ENCODE measurements at regions not wholly inside any gene's neighbourhood (a gene's known extent, or its start where the extent isn't known, plus 50 kb on each side); places are given as distances from the start of the nearest gene placed in this dataset.

- Histone ChIP-seq H3K27ac (ENCODE audit: insufficient read depth, low read length, poor library complexity, severe bottlenecking) (no peak overlapping the region), H3K9me3 (ENCODE audit: control insufficient read depth in 2 of 2, low read length in 2 of 2) (no peaks in the 10 kb centered on the region), H3K4me3 (ENCODE audit: low read depth, low read length) (no peak overlapping the region), H3K27me3 (ENCODE audit: control insufficient read depth, insufficient read depth, low read length) (no peaks in the 10 kb centered on the region), H3K36me3 (ENCODE audit: control insufficient read depth, insufficient read depth, low read length) (no peaks in the 10 kb centered on the region), H3K4me1 (ENCODE audit: control insufficient read depth, insufficient read depth, low read length, poor library complexity, severe bottlenecking) (no peaks in the 10 kb centered on the region)
- Mint-ChIP-seq H3K4me1 (peaks cover 0 to 8% (median under 1%) of the 10 kb centered on the region in 4 donors), H3K4me3 (no peak overlapping the region), H3K36me3 (no peaks in the 10 kb centered on the region), H3K9me3 (peaks cover 0 to 2% (median 0%) of the 10 kb centered on the region in 7 donors), H3K27me3 (peaks cover 4% of the 10 kb centered on the region), H3K27ac (peak overlapping the region in 2 of 3 donors; percentile 11 to 45)
- ATAC-seq (ENCODE audit: low read depth in 2 of 2) (no peak), DNase-seq (no peak)
Measured at GRCh38 chr10:28354511-28354910, 51.6 kb upstream of the MPP7 start.

GRCh38 chr10:28355376-28355775, 52.5 kb upstream of the MPP7 start:
- H3K9me3 Mint-ChIP-seq: peaks cover 0 to 2% (median 0%) of the 10 kb centered on the region in 7 donors
- Histone ChIP-seq H3K4me3 (ENCODE audit: low read depth, low read length) (no peak overlapping the region), H3K27me3 (ENCODE audit: control insufficient read depth, insufficient read depth, low read length) (no peaks in the 10 kb centered on the region), H3K9me3 (ENCODE audit: control insufficient read depth in 2 of 2, low read length in 2 of 2) (no peaks in the 10 kb centered on the region), H3K36me3 (ENCODE audit: control insufficient read depth, insufficient read depth, low read length) (no peaks in the 10 kb centered on the region), H3K4me1 (ENCODE audit: control insufficient read depth, insufficient read depth, low read length, poor library complexity, severe bottlenecking) (no peaks in the 10 kb centered on the region), H3K27ac (ENCODE audit: insufficient read depth, low read length, poor library complexity, severe bottlenecking) (no peak overlapping the region)
- H3K27me3 Mint-ChIP-seq: peaks cover 4% of the 10 kb centered on the region
- no peak overlapping the region for H3K27ac Mint-ChIP-seq
- H3K4me3 Mint-ChIP-seq: no peak overlapping the region
- H3K36me3 Mint-ChIP-seq: no peaks in the 10 kb centered on the region
- peaks cover 0 to 8% (median under 1%) of the 10 kb centered on the region in 4 donors for H3K4me1 Mint-ChIP-seq
- no peak for DNase-seq
- ATAC-seq (ENCODE audit: low read depth in 2 of 2): no peak

GRCh38 chr10:28359334-28359733, 56.5 kb upstream of the MPP7 start:
- Histone ChIP-seq H3K9me3 (ENCODE audit: control insufficient read depth in 2 of 2, low read length in 2 of 2) (no peaks in the 10 kb centered on the region), H3K36me3 (ENCODE audit: control insufficient read depth, insufficient read depth, low read length) (no peaks in the 10 kb centered on the region), H3K4me1 (ENCODE audit: control insufficient read depth, insufficient read depth, low read length, poor library complexity, severe bottlenecking) (no peaks in the 10 kb centered on the region), H3K27ac (ENCODE audit: insufficient read depth, low read length, poor library complexity, severe bottlenecking) (no peak overlapping the region), H3K27me3 (ENCODE audit: control insufficient read depth, insufficient read depth, low read length) (no peaks in the 10 kb centered on the region), H3K4me3 (ENCODE audit: low read depth, low read length) (no peak overlapping the region)
- Mint-ChIP-seq H3K27me3 (no peaks in the 10 kb centered on the region), H3K4me3 (no peak overlapping the region), H3K4me1 (peaks cover 0 to 16% (median 0%) of the 10 kb centered on the region in 4 donors), H3K9me3 (no peaks in the 10 kb centered on the region), H3K27ac (no peak overlapping the region), H3K36me3 (no peaks in the 10 kb centered on the region)
- DNase-seq: no peak
- no peak for ATAC-seq (ENCODE audit: low read depth in 2 of 2)

DNA sequence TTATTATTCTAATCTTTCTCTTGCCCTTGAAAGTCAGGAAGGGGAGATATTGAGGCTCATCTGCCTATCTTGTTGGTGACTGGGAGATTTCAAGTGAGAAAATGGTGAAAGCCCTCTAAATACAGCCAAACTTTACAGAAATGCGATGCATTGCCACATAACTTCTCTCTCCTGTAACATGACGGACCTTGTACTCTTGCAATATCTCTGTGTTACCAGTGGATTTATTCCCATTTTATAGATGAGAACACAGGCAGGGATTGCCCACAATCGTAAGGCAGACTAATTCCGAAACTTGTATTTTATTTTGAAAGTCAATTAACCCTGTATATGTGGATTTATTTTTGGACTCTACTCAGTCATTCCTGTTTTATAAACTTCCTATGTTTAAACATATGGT, 57.3 kb upstream of the MPP7 start:
- H3K27me3 Mint-ChIP-seq: no peaks in the 10 kb centered on the region
- peaks cover 0 to 21% (median under 1%) of the 10 kb centered on the region in 4 donors for H3K4me1 Mint-ChIP-seq
- H3K4me1 ChIP-seq (ENCODE audit: control insufficient read depth, insufficient read depth, low read length, poor library complexity, severe bottlenecking): peaks cover under 1% of the 10 kb centered on the region
- no peak overlapping the region for H3K27ac Mint-ChIP-seq
- H3K36me3 Mint-ChIP-seq: no peaks in the 10 kb centered on the region
- H3K36me3 ChIP-seq (ENCODE audit: control insufficient read depth, insufficient read depth, low read length): no peaks in the 10 kb centered on the region
- no peaks in the 10 kb centered on the region for H3K9me3 ChIP-seq (ENCODE audit: control insufficient read depth in 2 of 2, low read length in 2 of 2)
- H3K27ac ChIP-seq (ENCODE audit: insufficient read depth, low read length, poor library complexity, severe bottlenecking): no peak overlapping the region
- no peak for ATAC-seq (ENCODE audit: low read depth in 2 of 2)
- DNase-seq: no peak
- no peak overlapping the region for H3K4me3 ChIP-seq (ENCODE audit: low read depth, low read length)
- H3K4me3 Mint-ChIP-seq: no peak overlapping the region
- H3K9me3 Mint-ChIP-seq: no peaks in the 10 kb centered on the region
- H3K27me3 ChIP-seq (ENCODE audit: control insufficient read depth, insufficient read depth, low read length): no peaks in the 10 kb centered on the region

DNA sequence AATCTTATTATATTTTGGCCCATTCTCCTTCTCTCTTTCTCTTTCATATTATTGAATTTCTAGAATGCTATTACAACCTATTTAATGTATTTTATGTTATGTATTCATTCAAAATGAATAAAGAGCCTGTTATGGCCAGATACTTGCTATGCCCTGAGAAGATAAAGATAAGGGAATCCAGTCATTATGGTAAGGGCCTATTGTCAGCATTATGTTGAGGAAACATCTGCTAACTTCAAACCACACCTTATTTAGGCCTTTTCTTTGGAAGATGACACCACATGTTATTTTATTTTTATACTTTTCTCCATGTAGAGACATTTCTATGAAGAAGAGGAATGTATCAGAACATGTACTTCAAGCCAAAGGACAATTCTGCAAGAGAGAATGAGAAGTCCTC, 60.5 kb upstream of the MPP7 start:
- ATAC-seq (ENCODE audit: low read depth in 2 of 2) (no peak), DNase-seq (no peak)
- peaks cover 4 to 49% (median 18%) of the 10 kb centered on the region in 4 donors for H3K4me1 Mint-ChIP-seq
- H3K4me3 ChIP-seq (ENCODE audit: low read depth, low read length): no peak overlapping the region
- no peak overlapping the region for H3K4me3 Mint-ChIP-seq
- H3K36me3 Mint-ChIP-seq: no peaks in the 10 kb centered on the region
- H3K4me1 ChIP-seq (ENCODE audit: control insufficient read depth, insufficient read depth, low read length, poor library complexity, severe bottlenecking): peaks cover 32% of the 10 kb centered on the region
- H3K27me3 ChIP-seq (ENCODE audit: control insufficient read depth, insufficient read depth, low read length): no peaks in the 10 kb centered on the region
- no peak overlapping the region for H3K27ac ChIP-seq (ENCODE audit: insufficient read depth, low read length, poor library complexity, severe bottlenecking)
- H3K9me3 ChIP-seq (ENCODE audit: control insufficient read depth in 2 of 2, low read length in 2 of 2): no peaks in the 10 kb centered on the region
- H3K9me3 Mint-ChIP-seq: peaks cover 0 to 1% (median 0%) of the 10 kb centered on the region in 7 donors
- no peaks in the 10 kb centered on the region for H3K27me3 Mint-ChIP-seq
- no peaks in the 10 kb centered on the region for H3K36me3 ChIP-seq (ENCODE audit: control insufficient read depth, insufficient read depth, low read length)
- H3K27ac Mint-ChIP-seq: peak overlapping the region in 2 of 3 donors; percentile 79 to 92

DNA sequence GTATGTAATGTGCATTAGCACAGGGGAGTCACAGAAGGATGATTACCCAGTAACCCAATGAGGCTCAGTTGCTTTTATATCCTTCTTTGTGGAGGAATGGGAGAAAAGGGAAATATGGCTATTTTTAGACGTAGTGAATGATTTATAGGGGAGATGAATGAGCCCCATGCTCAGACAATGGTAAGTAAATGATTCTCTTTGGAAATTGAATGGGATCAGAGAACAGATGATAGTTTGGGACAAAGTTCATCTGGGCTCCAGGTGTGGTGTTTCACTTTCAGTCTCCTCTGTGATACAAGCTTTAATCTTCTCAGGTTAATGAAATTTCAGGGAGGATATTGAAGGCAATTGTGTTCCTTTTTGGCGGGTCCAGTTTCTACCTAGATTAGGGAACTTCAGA, 63.0 kb upstream of the MPP7 start:
- H3K36me3 ChIP-seq (ENCODE audit: control insufficient read depth, insufficient read depth, low read length): no peaks in the 10 kb centered on the region
- no peaks in the 10 kb centered on the region for H3K27me3 ChIP-seq (ENCODE audit: control insufficient read depth, insufficient read depth, low read length)
- peak overlapping the region; percentile 81 for H3K27ac ChIP-seq (ENCODE audit: insufficient read depth, low read length, poor library complexity, severe bottlenecking)
- Mint-ChIP-seq H3K27ac (peak overlapping the region; percentile 72 to 96 (median 89)), H3K9me3 (peaks cover 0 to 3% (median 0%) of the 10 kb centered on the region in 7 donors), H3K27me3 (no peaks in the 10 kb centered on the region), H3K4me3 (peak overlapping the region in 3 of 4 donors; percentile 17 to 81 (median 71)), H3K4me1 (peaks cover 5 to 61% (median 24%) of the 10 kb centered on the region in 4 donors), H3K36me3 (no peaks in the 10 kb centered on the region)
- peaks cover 43% of the 10 kb centered on the region for H3K4me1 ChIP-seq (ENCODE audit: control insufficient read depth, insufficient read depth, low read length, poor library complexity, severe bottlenecking)
- DNase-seq (no peak), ATAC-seq (ENCODE audit: low read depth in 2 of 2) (no peak)
- no peaks in the 10 kb centered on the region for H3K9me3 ChIP-seq (ENCODE audit: control insufficient read depth in 2 of 2, low read length in 2 of 2)
- H3K4me3 ChIP-seq (ENCODE audit: low read depth, low read length): no peak overlapping the region

- Histone ChIP-seq H3K4me3 (ENCODE audit: low read depth, low read length) (no peak overlapping the region), H3K9me3 (ENCODE audit: control insufficient read depth in 2 of 2, low read length in 2 of 2) (no peaks in the 10 kb centered on the region), H3K27ac (ENCODE audit: insufficient read depth, low read length, poor library complexity, severe bottlenecking) (peak overlapping the region; percentile 81), H3K4me1 (ENCODE audit: control insufficient read depth, insufficient read depth, low read length, poor library complexity, severe bottlenecking) (peaks cover 43% of the 10 kb centered on the region), H3K27me3 (ENCODE audit: control insufficient read depth, insufficient read depth, low read length) (no peaks in the 10 kb centered on the region), H3K36me3 (ENCODE audit: control insufficient read depth, insufficient read depth, low read length) (no peaks in the 10 kb centered on the region)
- H3K9me3 Mint-ChIP-seq: peaks cover 0 to 3% (median 0%) of the 10 kb centered on the region in 7 donors
- no peak overlapping the region for H3K4me3 Mint-ChIP-seq
- peak overlapping the region; percentile 82 to 97 (median 89) for H3K27ac Mint-ChIP-seq
- ATAC-seq (ENCODE audit: low read depth in 2 of 2): no peak
- H3K36me3 Mint-ChIP-seq: no peaks in the 10 kb centered on the region
- DNase-seq: no peak
- no peaks in the 10 kb centered on the region for H3K27me3 Mint-ChIP-seq
- peaks cover 5 to 62% (median 24%) of the 10 kb centered on the region in 4 donors for H3K4me1 Mint-ChIP-seq
Measured at GRCh38 chr10:28366994-28367393, 64.1 kb upstream of the MPP7 start.

DNA sequence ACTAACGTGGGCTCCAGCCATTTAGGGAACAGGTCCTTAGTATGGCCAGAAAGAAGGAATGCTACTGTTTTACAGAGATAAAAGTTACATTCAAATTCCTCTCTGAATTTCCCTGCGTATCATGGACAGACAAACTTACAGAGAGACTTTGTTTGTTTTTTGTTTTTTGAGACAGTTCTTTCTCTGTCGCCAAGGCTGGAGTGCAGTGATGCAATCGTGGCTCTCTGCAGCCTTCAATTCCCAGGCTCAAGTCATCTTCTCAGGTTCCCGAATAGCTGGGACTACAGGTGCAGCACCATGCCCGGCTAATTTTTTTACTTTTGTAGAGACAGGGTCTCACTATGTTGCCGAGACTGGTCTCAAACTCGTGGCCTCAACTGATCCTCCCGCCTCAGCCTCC, 64.5 kb upstream of the MPP7 start:
- Mint-ChIP-seq H3K27ac (peak overlapping the region; percentile 89 to 97 (median 90)), H3K9me3 (peaks cover 0 to 3% (median 0%) of the 10 kb centered on the region in 7 donors), H3K4me3 (peak overlapping the region; percentile 29 to 75 (median 59)), H3K4me1 (peaks cover 5 to 62% (median 24%) of the 10 kb centered on the region in 4 donors), H3K27me3 (no peaks in the 10 kb centered on the region), H3K36me3 (no peaks in the 10 kb centered on the region)
- H3K4me3 ChIP-seq (ENCODE audit: low read depth, low read length): no peak overlapping the region
- H3K9me3 ChIP-seq (ENCODE audit: control insufficient read depth in 2 of 2, low read length in 2 of 2): no peaks in the 10 kb centered on the region
- H3K4me1 ChIP-seq (ENCODE audit: control insufficient read depth, insufficient read depth, low read length, poor library complexity, severe bottlenecking): peaks cover 43% of the 10 kb centered on the region
- no peaks in the 10 kb centered on the region for H3K27me3 ChIP-seq (ENCODE audit: control insufficient read depth, insufficient read depth, low read length)
- no peaks in the 10 kb centered on the region for H3K36me3 ChIP-seq (ENCODE audit: control insufficient read depth, insufficient read depth, low read length)
- DNase-seq (no peak), ATAC-seq (ENCODE audit: low read depth in 2 of 2) (no peak)
- peak overlapping the region; percentile 81 for H3K27ac ChIP-seq (ENCODE audit: insufficient read depth, low read length, poor library complexity, severe bottlenecking)

All from CD4-positive, CD25-positive, alpha-beta regulatory T cell (primary cell).